ENCODE measurements at regions not wholly inside any gene's neighbourhood (a gene's known extent, or its start where the extent isn't known, plus 50 kb on each side); places are given as distances from the start of the nearest gene placed in this dataset.

GRCh38 chr2:2570871-2571270, 239.8 kb upstream of the MYT1L start:
- no peak for TF ChIP-seq CTCF (IDR thresholded peaks at IDR 0.05)
- no peak for TF ChIP-seq EZH2 (IDR thresholded peaks at IDR 0.05; ENCODE audit: borderline replicate concordance, insufficient read depth, low read depth, low read length, poor library complexity, severe bottlenecking)
